ENCODE measurements at regions not wholly inside any gene's neighbourhood (a gene's known extent, or its start where the extent isn't known, plus 50 kb on each side); places are given as distances from the start of the nearest gene placed in this dataset.

GRCh38 chr5:6112125-6112524 is 266.2 kb downstream of the MED10 start:
- no peaks in the 10 kb centered on the region for H3K79me2 ChIP-seq (ENCODE audit: control insufficient read depth, low read length)
- H3K9me3 ChIP-seq (ENCODE audit: control insufficient read depth, insufficient read depth, low read length) = no peaks in the 10 kb centered on the region
- H3K27ac ChIP-seq (ENCODE audit: low read depth, low read length) = no peak overlapping the region
- H3K36me3 ChIP-seq (ENCODE audit: control insufficient read depth, low read length) = no peaks in the 10 kb centered on the region
- no peaks in the 10 kb centered on the region for H3K9me2 ChIP-seq (replicated peaks; ENCODE audit: control insufficient read depth, low read length)
- no peaks in the 10 kb centered on the region for H3K27me3 ChIP-seq (ENCODE audit: control insufficient read depth, low read length)
- H3K4me3 ChIP-seq (ENCODE audit: low read length) = no peak overlapping the region
- H3K4me2 ChIP-seq (ENCODE audit: low read length) = no peak overlapping the region
- H4K20me1 ChIP-seq (ENCODE audit: control insufficient read depth, insufficient read depth, low read depth, low read length) = no peaks in the 10 kb centered on the region
- TF ChIP-seq CTCF (IDR thresholded peaks at IDR 0.05; ENCODE audit: low read depth, low read length, poor library complexity, severe bottlenecking) (no peak), EZH2phosphoT487 (IDR thresholded peaks at IDR 0.05; ENCODE audit: borderline replicate concordance, low read length) (no peak)
- H3K4me1 ChIP-seq (ENCODE audit: control insufficient read depth, low read length) = no peaks in the 10 kb centered on the region
- no peaks in the 10 kb centered on the region for H3F3A ChIP-seq (ENCODE audit: control insufficient read depth, insufficient read depth)

GRCh38 chr5:6111131-6111530 is 267.2 kb downstream of the MED10 start:
- H3K4me1 ChIP-seq (ENCODE audit: control insufficient read depth, low read length) = no peaks in the 10 kb centered on the region
- no peaks in the 10 kb centered on the region for H3K9me3 ChIP-seq (ENCODE audit: control insufficient read depth, insufficient read depth, low read length)
- no peaks in the 10 kb centered on the region for H3K36me3 ChIP-seq (ENCODE audit: control insufficient read depth, low read length)
- no peaks in the 10 kb centered on the region for H3F3A ChIP-seq (ENCODE audit: control insufficient read depth, insufficient read depth)
- TF ChIP-seq CTCF (IDR thresholded peaks at IDR 0.05; ENCODE audit: low read depth, low read length, poor library complexity, severe bottlenecking) = no peak
- TF ChIP-seq EZH2phosphoT487 (IDR thresholded peaks at IDR 0.05; ENCODE audit: borderline replicate concordance, low read length) = no peak
- no peaks in the 10 kb centered on the region for H3K27me3 ChIP-seq (ENCODE audit: control insufficient read depth, low read length)
- no peak overlapping the region for H3K4me3 ChIP-seq (ENCODE audit: low read length)
- no peaks in the 10 kb centered on the region for H3K79me2 ChIP-seq (ENCODE audit: control insufficient read depth, low read length)
- no peaks in the 10 kb centered on the region for H4K20me1 ChIP-seq (ENCODE audit: control insufficient read depth, insufficient read depth, low read depth, low read length)
- no peak overlapping the region for H3K4me2 ChIP-seq (ENCODE audit: low read length)
- H3K27ac ChIP-seq (ENCODE audit: low read depth, low read length) = no peak overlapping the region
- no peaks in the 10 kb centered on the region for H3K9me2 ChIP-seq (replicated peaks; ENCODE audit: control insufficient read depth, low read length)

GRCh38 chr5:6110441-6111005 is 267.8 kb downstream of the MED10 start:
- H3K79me2 ChIP-seq (ENCODE audit: control insufficient read depth, low read length) = no peaks in the 10 kb centered on the region
- no peaks in the 10 kb centered on the region for H3K27me3 ChIP-seq (ENCODE audit: control insufficient read depth, low read length)
- H3K36me3 ChIP-seq (ENCODE audit: control insufficient read depth, low read length) = no peaks in the 10 kb centered on the region
- no peak overlapping the region for H3K4me3 ChIP-seq (ENCODE audit: low read length)
- no peak for TF ChIP-seq CTCF (IDR thresholded peaks at IDR 0.05; ENCODE audit: low read depth, low read length, poor library complexity, severe bottlenecking)
- TF ChIP-seq EZH2phosphoT487 (IDR thresholded peaks at IDR 0.05; ENCODE audit: borderline replicate concordance, low read length) = no peak
- H3K27ac ChIP-seq (ENCODE audit: low read depth, low read length) = no peak overlapping the region
- no peaks in the 10 kb centered on the region for H3K4me1 ChIP-seq (ENCODE audit: control insufficient read depth, low read length)
- H3F3A ChIP-seq (ENCODE audit: control insufficient read depth, insufficient read depth) = no peaks in the 10 kb centered on the region
- no peaks in the 10 kb centered on the region for H3K9me3 ChIP-seq (ENCODE audit: control insufficient read depth, insufficient read depth, low read length)
- no peaks in the 10 kb centered on the region for H3K9me2 ChIP-seq (replicated peaks; ENCODE audit: control insufficient read depth, low read length)
- no peaks in the 10 kb centered on the region for H4K20me1 ChIP-seq (ENCODE audit: control insufficient read depth, insufficient read depth, low read depth, low read length)
- no peak overlapping the region for H3K4me2 ChIP-seq (ENCODE audit: low read length)

Data from DOHH2 (cell line).